ENCODE measurements at regions not wholly inside any gene's neighbourhood (a gene's known extent, or its start where the extent isn't known, plus 50 kb on each side); places are given as distances from the start of the nearest gene placed in this dataset.

GRCh38 chr4:136687596-136687995 is 844.7 kb downstream of the PCDH18 start:
- Histone ChIP-seq H3K27me3 (ENCODE audit: control insufficient read depth, insufficient read depth, low read length) (no peaks in the 10 kb centered on the region), H3K27ac (ENCODE audit: low read depth, low read length) (no peak overlapping the region), H3K4me3 (ENCODE audit: low read depth, low read length) (no peak overlapping the region), H3K9me3 (ENCODE audit: control insufficient read depth, insufficient read depth, low read length) (no peaks in the 10 kb centered on the region)
- CTCF ChIA-PET, result interaction anchor here (1.9 kb wide), 1 partner anchor 177 kb away, joined by 11 read pairs; no protein-coding TSS in a partner anchor
- TF ChIP-seq CTCF (IDR thresholded peaks at IDR 0.05; ENCODE audit: low read depth, low read length), result no peak
- no peak for DNase-seq (ENCODE audit: low read depth, low spot score)
- POLR2A ChIA-PET, result no interaction called here

GRCh38 chr4:136687118-136687517 is 845.2 kb downstream of the PCDH18 start:
- CTCF ChIA-PET, result interaction anchor here (1.3 to 1.9 kb wide), 2 partner anchors 15 to 177 kb away, joined by 3 to 11 read pairs; no protein-coding TSS in a partner anchor
- no peak for DNase-seq (ENCODE audit: low read depth, low spot score)

DNA sequence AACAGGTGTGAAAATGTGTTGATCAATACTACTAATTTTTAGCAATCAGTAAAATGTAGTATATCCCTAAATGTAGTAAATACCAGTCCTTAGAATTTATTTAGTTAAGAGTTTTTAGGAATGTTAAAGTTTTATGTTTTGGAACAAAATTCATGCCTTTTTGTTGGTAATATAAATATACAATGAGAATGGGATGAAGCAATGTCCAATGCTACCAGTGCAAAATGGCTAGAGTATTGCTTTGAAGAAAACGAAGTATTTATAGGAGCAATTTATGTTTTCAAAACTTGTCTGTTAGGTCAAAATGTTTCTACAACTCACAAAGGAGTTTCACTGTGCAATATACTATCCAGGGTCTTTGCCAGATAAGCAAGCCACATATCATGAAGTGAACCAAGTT is 851.5 kb downstream of the PCDH18 start:
- no peak for DNase-seq (ENCODE audit: low read depth, low spot score)
- TF ChIP-seq CTCF (IDR thresholded peaks at IDR 0.05; ENCODE audit: low read depth, low read length), result no peak
- ChIA-PET POLR2A (no interaction called here), CTCF (interaction anchor here (1.4 kb wide), 1 partner anchor 33 kb away, joined by 3 read pairs; no protein-coding TSS in a partner anchor)
- Histone ChIP-seq H3K27me3 (ENCODE audit: control insufficient read depth, insufficient read depth, low read length) (no peaks in the 10 kb centered on the region), H3K4me3 (ENCODE audit: low read depth, low read length) (no peak overlapping the region), H3K9me3 (ENCODE audit: control insufficient read depth, insufficient read depth, low read length) (no peaks in the 10 kb centered on the region), H3K27ac (ENCODE audit: low read depth, low read length) (no peak overlapping the region)

More at GRCh38 chr4:136687118-136687517, 845.2 kb downstream of the PCDH18 start:
- TF ChIP-seq CTCF (IDR thresholded peaks at IDR 0.05; ENCODE audit: low read depth, low read length), result peak; percentile 40
- POLR2A ChIA-PET, result no interaction called here
- no peaks in the 10 kb centered on the region for H3K27me3 ChIP-seq (ENCODE audit: control insufficient read depth, insufficient read depth, low read length)
- H3K4me3 ChIP-seq (ENCODE audit: low read depth, low read length), result no peak overlapping the region
- H3K9me3 ChIP-seq (ENCODE audit: control insufficient read depth, insufficient read depth, low read length), result no peaks in the 10 kb centered on the region
- H3K27ac ChIP-seq (ENCODE audit: low read depth, low read length), result no peak overlapping the region

DNA sequence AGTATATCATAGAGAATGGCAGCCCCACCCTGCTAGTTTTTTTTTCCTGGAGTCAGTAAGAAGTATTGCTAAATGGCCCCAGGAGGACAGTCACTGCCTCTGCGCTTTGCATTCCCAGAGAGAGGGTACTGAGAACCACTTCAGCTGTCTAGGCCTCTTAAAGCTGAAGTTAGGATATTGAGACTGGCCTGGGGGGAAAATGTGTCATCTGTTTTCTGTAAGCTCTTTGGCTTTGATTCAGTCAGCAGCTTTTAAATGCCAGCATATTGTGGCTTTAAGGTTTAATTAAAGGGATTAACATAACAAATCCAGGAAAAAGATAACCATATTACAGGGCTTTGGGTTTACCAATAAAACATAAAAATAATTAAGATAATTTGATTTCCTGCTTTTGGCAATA is 852.0 kb downstream of the PCDH18 start:
- ChIA-PET CTCF (interaction anchor here (1.4 kb wide), 1 partner anchor 33 kb away, joined by 3 read pairs; no protein-coding TSS in a partner anchor), POLR2A (no interaction called here)
- Histone ChIP-seq H3K27me3 (ENCODE audit: control insufficient read depth, insufficient read depth, low read length) (no peaks in the 10 kb centered on the region), H3K4me3 (ENCODE audit: low read depth, low read length) (no peak overlapping the region), H3K9me3 (ENCODE audit: control insufficient read depth, insufficient read depth, low read length) (no peaks in the 10 kb centered on the region), H3K27ac (ENCODE audit: low read depth, low read length) (no peak overlapping the region)
- no peak for DNase-seq (ENCODE audit: low read depth, low spot score)
- no peak for TF ChIP-seq CTCF (IDR thresholded peaks at IDR 0.05; ENCODE audit: low read depth, low read length)

GRCh38 chr4:136670265-136670664 is 862.0 kb downstream of the PCDH18 start:
- POLR2A ChIA-PET, result no interaction called here
- CTCF ChIA-PET, result no interaction called here
- Histone ChIP-seq H3K9me3 (ENCODE audit: control insufficient read depth, insufficient read depth, low read length) (no peaks in the 10 kb centered on the region), H3K27ac (ENCODE audit: low read depth, low read length) (no peak overlapping the region), H3K4me3 (ENCODE audit: low read depth, low read length) (no peak overlapping the region), H3K27me3 (ENCODE audit: control insufficient read depth, insufficient read depth, low read length) (no peaks in the 10 kb centered on the region)
- TF ChIP-seq CTCF (IDR thresholded peaks at IDR 0.05; ENCODE audit: low read depth, low read length), result no peak
- DNase-seq (ENCODE audit: low read depth, low spot score), result no peak
